Stomach (tissue), 4 donors: ENCODE measurements at regions not wholly inside any gene's neighbourhood (a gene's known extent, or its start where the extent isn't known, plus 50 kb on each side); places are given as distances from the start of the nearest gene placed in this dataset.

ENCODE experiments used
- EP300 ChIP-seq: sonication (generic); formaldehyde crosslinking; IDR thresholded peaks from one replicate; pipeline ENCODE4 v1.6.1; 2017; ENCODE audit warnings: antibody characterized with exemption
- POLR2A ChIP-seq, 4 donors: fragments of 450-650 bp; IDR thresholded peaks; one replicate each; pipeline ENCODE4 v1.6.1; 2016; ENCODE audit warnings: antibody characterized with exemption in 4 of 4, control low read depth in 2 of 4, mild to moderate bottlenecking in 1 of 4, moderate library complexity in 1 of 4
- TF ChIP-seq, protein P1 (sequence below), 7 experiments: fragments of 450-650 bp in 4 of 7; fragments of 200-600 bp in 3 of 7; sonication (generic) in 3 of 7; IDR thresholded peaks; one replicate each; pipeline ENCODE4 v1.5.1; 2016 to 2019; ENCODE audit warnings: antibody characterized with exemption in 7 of 7, control low read depth in 2 of 7, mild to moderate bottlenecking in 1 of 7

DNA sequence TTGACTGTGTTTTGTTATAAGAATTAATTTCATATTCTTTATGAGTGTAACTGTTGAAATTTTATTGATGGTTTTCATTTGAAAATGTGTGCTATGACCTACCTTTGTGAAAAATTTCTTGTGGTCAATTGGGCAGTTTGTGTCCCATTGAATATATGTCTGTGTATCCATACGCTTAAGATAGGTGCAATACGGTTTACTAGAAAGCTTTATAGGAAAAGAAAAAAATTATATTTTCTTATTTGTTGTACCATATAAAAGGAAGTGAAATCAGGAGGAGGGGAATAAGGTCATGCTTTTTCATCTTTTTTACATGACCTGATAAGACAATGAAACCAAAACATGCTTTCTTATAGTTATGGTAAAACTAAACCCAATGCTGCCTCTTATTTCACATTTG, 807.7 kb downstream of the USP25 start:
- TF ChIP-seq, protein P1, sequence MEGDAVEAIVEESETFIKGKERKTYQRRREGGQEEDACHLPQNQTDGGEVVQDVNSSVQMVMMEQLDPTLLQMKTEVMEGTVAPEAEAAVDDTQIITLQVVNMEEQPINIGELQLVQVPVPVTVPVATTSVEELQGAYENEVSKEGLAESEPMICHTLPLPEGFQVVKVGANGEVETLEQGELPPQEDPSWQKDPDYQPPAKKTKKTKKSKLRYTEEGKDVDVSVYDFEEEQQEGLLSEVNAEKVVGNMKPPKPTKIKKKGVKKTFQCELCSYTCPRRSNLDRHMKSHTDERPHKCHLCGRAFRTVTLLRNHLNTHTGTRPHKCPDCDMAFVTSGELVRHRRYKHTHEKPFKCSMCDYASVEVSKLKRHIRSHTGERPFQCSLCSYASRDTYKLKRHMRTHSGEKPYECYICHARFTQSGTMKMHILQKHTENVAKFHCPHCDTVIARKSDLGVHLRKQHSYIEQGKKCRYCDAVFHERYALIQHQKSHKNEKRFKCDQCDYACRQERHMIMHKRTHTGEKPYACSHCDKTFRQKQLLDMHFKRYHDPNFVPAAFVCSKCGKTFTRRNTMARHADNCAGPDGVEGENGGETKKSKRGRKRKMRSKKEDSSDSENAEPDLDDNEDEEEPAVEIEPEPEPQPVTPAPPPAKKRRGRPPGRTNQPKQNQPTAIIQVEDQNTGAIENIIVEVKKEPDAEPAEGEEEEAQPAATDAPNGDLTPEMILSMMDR (IDR thresholded peaks at IDR 0.05), result no peak
- TF ChIP-seq EP300 (no peak), POLR2A (IDR thresholded peaks at IDR 0.05) (no peak)
